ENCODE measurements at regions not wholly inside any gene's neighbourhood (a gene's known extent, or its start where the extent isn't known, plus 50 kb on each side); places are given as distances from the start of the nearest gene placed in this dataset.

DNA sequence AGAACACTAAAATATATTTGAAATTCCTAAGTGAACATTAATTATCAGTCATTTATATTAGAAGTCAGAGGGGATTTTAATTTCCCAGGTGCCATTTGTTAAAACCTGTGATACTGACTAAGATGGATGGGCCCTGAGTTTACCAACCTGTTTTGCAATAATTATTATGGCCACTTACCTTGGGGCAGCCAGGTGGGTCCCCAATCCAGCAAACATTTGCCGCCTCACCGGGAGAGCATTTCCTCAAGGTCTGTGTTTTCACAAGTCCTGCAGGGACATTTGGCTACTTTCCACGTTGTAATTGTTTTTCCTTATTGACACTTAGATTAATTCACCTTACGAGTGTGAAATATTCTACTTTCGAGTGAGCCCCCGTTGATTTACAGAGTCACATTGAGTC, 251.2 kb upstream of the PPP2R2D start:
- Histone ChIP-seq H3K9me3 (ENCODE audit: control insufficient read depth, low read length) (no peaks in the 10 kb centered on the region), H3K18ac (ENCODE audit: low read depth in 1 of 2, low read length in 2 of 2) (no peak overlapping the region), H3K36me3 (ENCODE audit: control insufficient read depth in 1 of 2, insufficient read depth in 2 of 2, low read depth in 1 of 2, low read length in 2 of 2) (no peaks in the 10 kb centered on the region), H2BK5ac (ENCODE audit: low read depth, low read length, poor library complexity, severe bottlenecking) (no peak overlapping the region), H2BK15ac (ENCODE audit: low read depth, poor library complexity, severe bottlenecking) (no peak overlapping the region), H2AK5ac (ENCODE audit: low read length, severe bottlenecking) (no peak overlapping the region), H3K27ac (ENCODE audit: low read length, poor library complexity, severe bottlenecking) (no peak overlapping the region), H3K14ac (ENCODE audit: low read length in 2 of 2) (no peak overlapping the region), H3K4ac (ENCODE audit: low read depth in 1 of 2, low read length in 2 of 2) (no peak overlapping the region), H3K79me1 (replicated peaks; ENCODE audit: low read length, poor library complexity, severe bottlenecking) (no peaks in the 10 kb centered on the region), H3K27me3 (ENCODE audit: control insufficient read depth in 1 of 2, insufficient read depth in 1 of 2, low read length in 2 of 2) (peaks cover 0 to 5% of the 10 kb centered on the region in 2 experiments), H3K4me3 (ENCODE audit: insufficient read depth in 1 of 2, low read depth in 1 of 2, low read length in 2 of 2) (no peak overlapping the region), H2BK120ac (ENCODE audit: low read depth, low read length) (no peak overlapping the region), H3K23ac (ENCODE audit: low read length in 2 of 2) (no peak overlapping the region), H4K91ac (ENCODE audit: low read length) (no peak overlapping the region), H2AFZ (ENCODE audit: low read depth, low read length) (no peak overlapping the region), H3K4me1 (ENCODE audit: control insufficient read depth, insufficient read depth, low read depth, low read length) (peaks cover 2% of the 10 kb centered on the region), H4K8ac (ENCODE audit: low read length) (no peak overlapping the region), H3K9ac (ENCODE audit: low read length) (no peak overlapping the region), H3K4me2 (ENCODE audit: low read length, poor library complexity, severe bottlenecking) (no peak overlapping the region), H2BK12ac (ENCODE audit: low read length in 2 of 2) (no peak overlapping the region)
- 81% methylated on average over 6 of the region's 6 CpGs for WGBS
- no peak for DNase-seq

DNA sequence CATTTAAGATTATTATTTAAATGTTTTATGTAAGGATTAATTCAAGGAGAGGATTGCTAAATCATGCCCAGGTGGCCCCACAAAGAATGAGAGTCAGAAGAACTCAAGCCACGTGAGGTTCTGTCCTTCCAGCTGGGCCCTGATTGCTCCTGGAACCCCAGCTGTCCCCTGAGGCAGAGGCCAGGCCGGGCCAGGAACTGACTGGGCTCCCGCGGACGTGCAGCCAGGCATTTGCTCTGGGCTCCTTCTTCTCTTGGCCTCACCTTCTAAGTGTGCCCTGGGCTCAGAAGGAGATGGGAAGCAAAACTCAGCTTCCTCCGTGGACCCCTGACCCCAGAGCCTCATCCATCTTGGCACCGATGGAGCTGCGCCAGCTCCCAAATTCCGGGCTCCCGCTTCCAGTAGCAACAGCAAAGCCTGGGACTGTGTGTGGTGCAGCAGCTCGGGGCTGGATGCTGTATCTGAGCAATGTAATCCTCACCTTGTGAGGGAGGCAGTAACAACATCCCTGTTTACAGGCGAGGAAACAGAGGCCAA, 250.6 kb upstream of the PPP2R2D start:
- Histone ChIP-seq H3K4me1 (ENCODE audit: control insufficient read depth, insufficient read depth, low read depth, low read length) (peaks cover 4% of the 10 kb centered on the region), H3K23ac (ENCODE audit: low read length in 2 of 2) (no peak overlapping the region), H3K14ac (ENCODE audit: low read length in 2 of 2) (no peak overlapping the region), H2AFZ (ENCODE audit: low read depth, low read length) (no peak overlapping the region), H2BK12ac (ENCODE audit: low read length in 2 of 2) (no peak overlapping the region), H4K91ac (ENCODE audit: low read length) (no peak overlapping the region), H3K79me1 (replicated peaks; ENCODE audit: low read length, poor library complexity, severe bottlenecking) (no peaks in the 10 kb centered on the region), H3K9me3 (ENCODE audit: control insufficient read depth, low read length) (no peaks in the 10 kb centered on the region), H3K36me3 (ENCODE audit: control insufficient read depth in 1 of 2, insufficient read depth in 2 of 2, low read depth in 1 of 2, low read length in 2 of 2) (no peaks in the 10 kb centered on the region), H2BK120ac (ENCODE audit: low read depth, low read length) (no peak overlapping the region), H3K27me3 (ENCODE audit: control insufficient read depth in 1 of 2, insufficient read depth in 1 of 2, low read length in 2 of 2) (peaks cover 0 to 5% of the 10 kb centered on the region in 2 experiments), H2BK15ac (ENCODE audit: low read depth, poor library complexity, severe bottlenecking) (no peak overlapping the region), H3K18ac (ENCODE audit: low read depth in 1 of 2, low read length in 2 of 2) (no peak overlapping the region), H3K4ac (ENCODE audit: low read depth in 1 of 2, low read length in 2 of 2) (no peak overlapping the region), H3K4me3 (ENCODE audit: insufficient read depth in 1 of 2, low read depth in 1 of 2, low read length in 2 of 2) (no peak overlapping the region), H3K4me2 (ENCODE audit: low read length, poor library complexity, severe bottlenecking) (no peak overlapping the region), H2BK5ac (ENCODE audit: low read depth, low read length, poor library complexity, severe bottlenecking) (no peak overlapping the region), H3K9ac (ENCODE audit: low read length) (no peak overlapping the region), H3K27ac (ENCODE audit: low read length, poor library complexity, severe bottlenecking) (no peak overlapping the region), H2AK5ac (ENCODE audit: low read length, severe bottlenecking) (no peak overlapping the region), H4K8ac (ENCODE audit: low read length) (no peak overlapping the region)
- no peak for DNase-seq
- WGBS = 66% methylated on average over 12 of the region's 12 CpGs

DNA sequence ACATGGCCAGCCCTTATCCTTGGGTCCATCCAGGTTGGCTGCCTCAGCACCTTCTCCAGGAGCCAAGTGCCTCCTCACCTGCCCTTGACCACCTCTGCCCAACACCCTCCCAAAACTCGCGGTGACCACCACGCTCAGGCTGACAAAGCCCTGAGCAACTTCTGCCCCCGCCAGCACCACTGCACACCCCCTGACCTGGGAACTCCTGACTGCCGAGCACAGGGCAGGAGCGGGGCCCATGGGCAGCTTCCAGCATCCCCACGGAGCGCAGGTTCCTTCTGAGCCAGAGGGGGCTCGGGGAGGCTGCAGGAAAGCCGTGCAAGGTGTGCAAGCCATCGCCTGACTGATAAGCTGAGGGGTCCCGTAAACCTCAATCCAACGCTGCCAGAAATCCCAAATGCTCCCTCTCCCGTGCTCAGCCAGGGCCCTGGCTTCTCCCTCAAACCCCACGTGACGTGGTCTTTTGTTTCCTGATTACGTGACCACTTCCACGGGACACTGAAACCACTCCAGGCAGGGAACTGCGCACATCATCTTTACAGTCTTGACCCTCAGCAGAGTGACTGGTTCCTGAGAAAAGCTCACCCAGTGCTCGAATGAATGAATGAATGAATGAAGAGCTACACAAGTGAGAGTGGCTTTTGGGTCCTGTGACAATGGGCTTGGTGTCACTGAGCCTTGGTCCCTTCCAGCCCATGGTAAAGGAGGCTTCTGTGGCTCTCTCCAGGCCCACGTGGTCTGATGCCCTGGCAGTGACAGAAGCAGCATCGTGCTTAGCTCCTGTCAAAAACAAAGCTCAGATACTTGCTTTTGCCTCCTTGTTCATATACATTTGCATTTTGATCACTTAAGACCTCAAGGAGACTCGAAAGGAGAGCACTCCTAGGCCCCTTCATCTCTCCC, 249.8 kb upstream of the PPP2R2D start:
- H2AFZ ChIP-seq (ENCODE audit: low read depth, low read length) = no peak overlapping the region
- peaks cover 4% of the 10 kb centered on the region for H3K4me1 ChIP-seq (ENCODE audit: control insufficient read depth, insufficient read depth, low read depth, low read length)
- H3K4me2 ChIP-seq (ENCODE audit: low read length, poor library complexity, severe bottlenecking) = no peak overlapping the region
- no peak overlapping the region for H2BK5ac ChIP-seq (ENCODE audit: low read depth, low read length, poor library complexity, severe bottlenecking)
- H3K4me3 ChIP-seq (ENCODE audit: insufficient read depth in 1 of 2, low read depth in 1 of 2, low read length in 2 of 2) = no peak overlapping the region
- no peak overlapping the region for H3K14ac ChIP-seq (ENCODE audit: low read length in 2 of 2)
- H2BK12ac ChIP-seq (ENCODE audit: low read length in 2 of 2) = no peak overlapping the region
- H3K4ac ChIP-seq (ENCODE audit: low read depth in 1 of 2, low read length in 2 of 2) = no peak overlapping the region
- 73% methylated on average over 23 of the region's 23 CpGs for WGBS
- no peak overlapping the region for H3K27ac ChIP-seq (ENCODE audit: low read length, poor library complexity, severe bottlenecking)
- H3K23ac ChIP-seq (ENCODE audit: low read length in 2 of 2) = no peak overlapping the region
- peaks cover 0 to 5% of the 10 kb centered on the region in 2 experiments for H3K27me3 ChIP-seq (ENCODE audit: control insufficient read depth in 1 of 2, insufficient read depth in 1 of 2, low read length in 2 of 2)
- H4K8ac ChIP-seq (ENCODE audit: low read length) = no peak overlapping the region
- H3K18ac ChIP-seq (ENCODE audit: low read depth in 1 of 2, low read length in 2 of 2) = no peak overlapping the region
- no peaks in the 10 kb centered on the region for H3K79me1 ChIP-seq (replicated peaks; ENCODE audit: low read length, poor library complexity, severe bottlenecking)
- H3K9ac ChIP-seq (ENCODE audit: low read length) = no peak overlapping the region
- H2BK120ac ChIP-seq (ENCODE audit: low read depth, low read length) = no peak overlapping the region
- H3K9me3 ChIP-seq (ENCODE audit: control insufficient read depth, low read length) = no peaks in the 10 kb centered on the region
- H2AK5ac ChIP-seq (ENCODE audit: low read length, severe bottlenecking) = no peak overlapping the region
- DNase-seq = no peak
- H3K36me3 ChIP-seq (ENCODE audit: control insufficient read depth in 1 of 2, insufficient read depth in 2 of 2, low read depth in 1 of 2, low read length in 2 of 2) = no peaks in the 10 kb centered on the region
- no peak overlapping the region for H2BK15ac ChIP-seq (ENCODE audit: low read depth, poor library complexity, severe bottlenecking)
- no peak overlapping the region for H4K91ac ChIP-seq (ENCODE audit: low read length)

DNA sequence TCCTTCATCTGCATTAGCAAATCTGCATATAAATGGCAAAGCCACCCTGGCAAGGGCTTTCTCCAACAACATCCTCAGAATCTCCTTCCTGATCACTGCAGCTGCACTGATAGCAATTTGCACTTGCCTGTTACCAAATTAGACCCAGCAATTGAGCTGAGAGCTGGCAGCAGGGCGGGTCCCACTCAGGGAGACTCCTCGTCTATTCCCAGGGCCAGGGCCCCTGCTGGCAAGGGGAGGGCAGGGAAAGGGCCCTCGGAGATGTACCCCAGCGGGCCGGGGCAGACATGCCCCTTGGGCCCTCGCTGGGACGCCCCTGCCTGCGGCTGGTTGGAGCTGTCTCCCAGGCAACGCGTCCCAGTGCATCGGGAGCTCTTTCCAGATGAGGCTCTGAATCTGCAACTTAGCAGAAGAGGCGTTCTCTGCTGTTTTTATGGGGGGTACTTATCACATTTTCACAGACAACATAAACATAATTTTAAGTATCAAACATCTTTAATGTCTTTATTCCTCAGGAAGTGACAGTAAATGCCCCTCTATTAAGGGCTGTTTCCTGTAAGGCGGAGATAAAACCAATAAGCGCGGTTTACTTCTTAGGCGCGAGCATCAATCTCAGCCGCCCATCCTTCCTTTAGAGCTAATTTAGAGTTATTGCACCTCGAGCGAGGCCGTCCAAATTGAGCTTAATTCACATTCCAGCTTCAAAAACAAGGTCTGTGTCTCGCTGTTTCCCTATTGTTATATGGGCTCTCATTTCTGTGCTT, 249.0 kb upstream of the PPP2R2D start:
- Histone ChIP-seq H3K14ac (ENCODE audit: low read length in 2 of 2) (no peak overlapping the region), H4K91ac (ENCODE audit: low read length) (no peak overlapping the region), H2AK5ac (ENCODE audit: low read length, severe bottlenecking) (no peak overlapping the region), H2BK120ac (ENCODE audit: low read depth, low read length) (no peak overlapping the region), H3K27ac (ENCODE audit: low read length, poor library complexity, severe bottlenecking) (no peak overlapping the region), H3K9ac (ENCODE audit: low read length) (no peak overlapping the region), H2BK15ac (ENCODE audit: low read depth, poor library complexity, severe bottlenecking) (no peak overlapping the region), H3K4me2 (ENCODE audit: low read length, poor library complexity, severe bottlenecking) (no peak overlapping the region), H3K4ac (ENCODE audit: low read depth in 1 of 2, low read length in 2 of 2) (no peak overlapping the region), H3K4me3 (ENCODE audit: insufficient read depth in 1 of 2, low read depth in 1 of 2, low read length in 2 of 2) (no peak overlapping the region), H3K79me1 (replicated peaks; ENCODE audit: low read length, poor library complexity, severe bottlenecking) (no peaks in the 10 kb centered on the region), H3K4me1 (ENCODE audit: control insufficient read depth, insufficient read depth, low read depth, low read length) (peaks cover 4% of the 10 kb centered on the region), H3K9me3 (ENCODE audit: control insufficient read depth, low read length) (no peaks in the 10 kb centered on the region), H2BK12ac (ENCODE audit: low read length in 2 of 2) (no peak overlapping the region), H3K36me3 (ENCODE audit: control insufficient read depth in 1 of 2, insufficient read depth in 2 of 2, low read depth in 1 of 2, low read length in 2 of 2) (no peaks in the 10 kb centered on the region), H3K27me3 (ENCODE audit: control insufficient read depth in 1 of 2, insufficient read depth in 1 of 2, low read length in 2 of 2) (peaks cover 0 to 5% of the 10 kb centered on the region in 2 experiments), H4K8ac (ENCODE audit: low read length) (no peak overlapping the region), H3K18ac (ENCODE audit: low read depth in 1 of 2, low read length in 2 of 2) (no peak overlapping the region), H2AFZ (ENCODE audit: low read depth, low read length) (no peak overlapping the region), H3K23ac (ENCODE audit: low read length in 2 of 2) (no peak overlapping the region), H2BK5ac (ENCODE audit: low read depth, low read length, poor library complexity, severe bottlenecking) (no peak overlapping the region)
- WGBS = 30% methylated on average over 17 of the region's 22 CpGs
- DNase-seq = no peak
